Panc1 (cell line): ENCODE measurements at regions not wholly inside any gene's neighbourhood (a gene's known extent, or its start where the extent isn't known, plus 50 kb on each side); places are given as distances from the start of the nearest gene placed in this dataset.

Source experiments
- CTCF ChIP-seq: fragments of 450-650 bp; IDR thresholded peaks from 2 replicates; pipeline ENCODE4 v1.5.1; 2017; ENCODE audit warnings: mild to moderate bottlenecking
- POLR2AphosphoS5 ChIP-seq: IDR thresholded peaks from 2 replicates; pipeline ENCODE4 v1.6.1; 2012; ENCODE audit warnings: mild to moderate bottlenecking, low read depth, low read length, moderate library complexity
- SIN3A ChIP-seq: IDR thresholded peaks from 2 replicates; pipeline ENCODE4 v1.6.1; 2012; ENCODE audit warnings: low read depth, mild to moderate bottlenecking, low read length, moderate library complexity, borderline replicate concordance; ENCODE audit not compliant: insufficient read depth
- TCF7L2 ChIP-seq: IDR thresholded peaks from 2 replicates; pipeline ENCODE4 v1.6.1; 2011; ENCODE audit warnings: mild to moderate bottlenecking, low read depth, low read length, inconsistent platforms

GRCh38 chr5:67636850-67637524 lies 440.4 kb upstream of the CD180 start:
- TF ChIP-seq CTCF: no peak
- TF ChIP-seq TCF7L2: no peak
- no peak for TF ChIP-seq SIN3A
- no peak for TF ChIP-seq POLR2AphosphoS5
